GM18870 (cell line): ENCODE measurements at regions not wholly inside any gene's neighbourhood (a gene's known extent, or its start where the extent isn't known, plus 50 kb on each side); places are given as distances from the start of the nearest gene placed in this dataset.

Experiments
- ATAC-seq: cut with Tn5 transposase; IDR thresholded peaks from one replicate; pipeline ENCODE4 v1.9.1; 2021; ENCODE audit warnings: moderate library complexity; ENCODE audit not compliant: unreplicated experiment

GRCh38 chr2:167544602-167545001 lies 656.3 kb downstream of the XIRP2 start:
- ATAC-seq = no peak

GRCh38 chr2:167543721-167544120 lies 655.4 kb downstream of the XIRP2 start:
- ATAC-seq = no peak

- no peak for ATAC-seq
Observed at GRCh38 chr2:167537743-167538142, 649.5 kb downstream of the XIRP2 start.

- no peak for ATAC-seq
Observed at GRCh38 chr2:167534443-167534842, 646.2 kb downstream of the XIRP2 start.

- no peak for ATAC-seq
Observed at GRCh38 chr2:167524786-167525185, 636.5 kb downstream of the XIRP2 start.

GRCh38 chr2:167510071-167510759 lies 621.9 kb downstream of the XIRP2 start:
- no peak for ATAC-seq

- no peak for ATAC-seq
Observed at GRCh38 chr2:167509586-167509985, 621.3 kb downstream of the XIRP2 start.

GRCh38 chr2:167508709-167509108 lies 620.4 kb downstream of the XIRP2 start:
- ATAC-seq = no peak

GRCh38 chr2:167506395-167506794 lies 618.1 kb downstream of the XIRP2 start:
- ATAC-seq = no peak

GRCh38 chr2:167504695-167505094 lies 616.4 kb downstream of the XIRP2 start:
- ATAC-seq = no peak

- ATAC-seq = no peak
Observed at GRCh38 chr2:167504061-167504460, 615.8 kb downstream of the XIRP2 start.

- no peak for ATAC-seq
Observed at GRCh38 chr2:167501618-167502017, 613.3 kb downstream of the XIRP2 start.

GRCh38 chr2:167493862-167494261 lies 605.6 kb downstream of the XIRP2 start:
- ATAC-seq = no peak

- no peak for ATAC-seq
Observed at GRCh38 chr2:167492486-167492885, 604.2 kb downstream of the XIRP2 start.

- ATAC-seq = no peak
Observed at GRCh38 chr2:167491788-167492187, 603.5 kb downstream of the XIRP2 start.

GRCh38 chr2:167490455-167490854 lies 602.2 kb downstream of the XIRP2 start:
- ATAC-seq = no peak

- ATAC-seq = no peak
Observed at GRCh38 chr2:167489325-167489724, 601.0 kb downstream of the XIRP2 start.

- ATAC-seq = no peak
Observed at GRCh38 chr2:167487728-167488127, 599.4 kb downstream of the XIRP2 start.

GRCh38 chr2:167484875-167485274 lies 596.6 kb downstream of the XIRP2 start:
- no peak for ATAC-seq

- no peak for ATAC-seq
Observed at GRCh38 chr2:167480986-167481309, 592.7 kb downstream of the XIRP2 start.

GRCh38 chr2:167480232-167480985 lies 592.1 kb downstream of the XIRP2 start:
- ATAC-seq = no peak

- ATAC-seq = no peak
Observed at GRCh38 chr2:167478196-167478595, 589.9 kb downstream of the XIRP2 start.

- ATAC-seq = no peak
Observed at GRCh38 chr2:167475791-167476190, 587.5 kb downstream of the XIRP2 start.
